SU-DHL-6 (cell line): ENCODE measurements at regions not wholly inside any gene's neighbourhood (a gene's known extent, or its start where the extent isn't known, plus 50 kb on each side); places are given as distances from the start of the nearest gene placed in this dataset.

Experiments used
- H2AFZ ChIP-seq: fragments of 200-600 bp; sonication (generic); 2 replicates; pipeline ENCODE4 v1.6.1; 2014; ENCODE audit warnings: low read depth, mild to moderate bottlenecking, moderate library complexity, mixed read lengths, antibody characterized with exemption, low read length; ENCODE audit not compliant: severe bottlenecking
- H3F3A ChIP-seq: fragments of 200-600 bp; shearing (Covaris generic); 2 replicates; pipeline ENCODE4 v1.6.0; 2016; ENCODE audit warnings: antibody characterized with exemption, mild to moderate bottlenecking; ENCODE audit not compliant: insufficient read depth
- H3K27ac ChIP-seq: fragments of 200-600 bp; sonication (generic); 2 replicates; pipeline ENCODE4 v1.5.1; 2016; ENCODE audit warnings: low read depth, mild to moderate bottlenecking, low read length, moderate library complexity, mixed read lengths
- H3K27me3 ChIP-seq: fragments of 200-600 bp; sonication (generic), shearing (Covaris generic); 2 replicates; pipeline ENCODE4 v1.6.0; 2014; ENCODE audit warnings: mild to moderate bottlenecking, low read length
- H3K36me3 ChIP-seq: fragments of 200-600 bp; sonication (generic); 2 replicates; pipeline ENCODE4 v1.6.1; 2014; ENCODE audit warnings: mild to moderate bottlenecking, low read length, mixed read lengths
- H3K4me2 ChIP-seq: fragments of 300-600, 200-600 bp; shearing (Covaris generic), sonication (generic); 2 replicates; pipeline ENCODE4 v1.6.0; 2014; ENCODE audit warnings: low read length, low read depth, mild to moderate bottlenecking; ENCODE audit not compliant: poor library complexity, severe bottlenecking
- H3K4me3 ChIP-seq: fragments of 200-600 bp; sonication (generic); 2 replicates; pipeline ENCODE4 v1.5.1; 2014; ENCODE audit warnings: antibody characterized with exemption, low read length, mild to moderate bottlenecking, mixed read lengths; ENCODE audit not compliant: insufficient read depth, poor library complexity, severe bottlenecking
- H3K79me2 ChIP-seq: fragments of 200-600 bp; sonication (generic); 2 replicates; pipeline ENCODE4 v1.6.1; 2014; ENCODE audit warnings: mild to moderate bottlenecking, low read length, moderate library complexity; ENCODE audit not compliant: insufficient read depth
- H3K9ac ChIP-seq: fragments of 200-600 bp; sonication (generic); 2 replicates; pipeline ENCODE4 v1.7.0; 2014; ENCODE audit warnings: mild to moderate bottlenecking, low read length
- H3K9me2 ChIP-seq: fragments of 200-600 bp; sonication (generic); replicated peaks from 2 replicates; pipeline ENCODE4 v1.6.1; 2014; ENCODE audit warnings: low read length; ENCODE audit not compliant: insufficient read depth
- H3K9me3 ChIP-seq: fragments of 200-600 bp; sonication (generic); 2 replicates; pipeline ENCODE4 v1.6.1; 2014; ENCODE audit warnings: low read length, mixed read lengths; ENCODE audit not compliant: insufficient read depth
- H4K20me1 ChIP-seq: fragments of 200-600 bp; sonication (generic); 2 replicates; pipeline ENCODE4 v1.6.1; 2014; ENCODE audit warnings: low read depth, mild to moderate bottlenecking, antibody characterized with exemption, low read length, moderate library complexity, mixed read lengths
- CTCF ChIP-seq: fragments of 200-600 bp; sonication (generic); IDR thresholded peaks from one replicate; pipeline ENCODE4 v1.5.1; 2017; ENCODE audit warnings: antibody characterized with exemption, mild to moderate bottlenecking, low read length, moderate library complexity; ENCODE audit not compliant: insufficient read depth, poor library complexity, severe bottlenecking
- EZH2phosphoT487 ChIP-seq: fragments of 200-600 bp; sonication (generic), shearing (Covaris generic); conservative IDR thresholded peaks from 2 replicates; pipeline ENCODE4 v1.6.1; 2018; ENCODE audit warnings: mild to moderate bottlenecking, antibody characterized with exemption, low read length, moderate library complexity, mixed read lengths

GRCh38 chr16:47965439-47965838 lies 190.4 kb downstream of the ABCC12 start:
- Histone ChIP-seq H3K79me2 (no peaks in the 10 kb centered on the region), H3K4me3 (no peak overlapping the region), H3K4me2 (no peak overlapping the region), H3K9ac (no peak overlapping the region), H3K27ac (no peak overlapping the region), H3K9me2 (no peaks in the 10 kb centered on the region), H3F3A (no peaks in the 10 kb centered on the region), H2AFZ (no peak overlapping the region), H3K9me3 (no peaks in the 10 kb centered on the region), H3K27me3 (no peaks in the 10 kb centered on the region), H3K36me3 (no peaks in the 10 kb centered on the region), H4K20me1 (no peaks in the 10 kb centered on the region)
- TF ChIP-seq CTCF (no peak), EZH2phosphoT487 (no peak)

GRCh38 chr16:47958726-47959125 lies 197.1 kb downstream of the ABCC12 start:
- no peak overlapping the region for H3K4me3 ChIP-seq
- TF ChIP-seq EZH2phosphoT487 (no peak), CTCF (no peak)
- no peak overlapping the region for H2AFZ ChIP-seq
- no peaks in the 10 kb centered on the region for H3K79me2 ChIP-seq
- no peaks in the 10 kb centered on the region for H3K9me3 ChIP-seq
- H3K9ac ChIP-seq = no peak overlapping the region
- 0 out of 2 replicates have a peak, but pooled peaks cover 3% of the 10 kb centered on the region for H3K27me3 ChIP-seq
- H3K36me3 ChIP-seq = no peaks in the 10 kb centered on the region
- no peak overlapping the region for H3K27ac ChIP-seq
- no peaks in the 10 kb centered on the region for H3K9me2 ChIP-seq
- H3K4me2 ChIP-seq = no peak overlapping the region
- no peaks in the 10 kb centered on the region for H3F3A ChIP-seq
- no peaks in the 10 kb centered on the region for H4K20me1 ChIP-seq

GRCh38 chr16:47956916-47957315 lies 198.9 kb downstream of the ABCC12 start:
- H3K4me3 ChIP-seq = no peak overlapping the region
- TF ChIP-seq CTCF (no peak), EZH2phosphoT487 (no peak)
- no peaks in the 10 kb centered on the region for H3K9me3 ChIP-seq
- H4K20me1 ChIP-seq = no peaks in the 10 kb centered on the region
- no peaks in the 10 kb centered on the region for H3K79me2 ChIP-seq
- H3K4me2 ChIP-seq = no peak overlapping the region
- no peaks in the 10 kb centered on the region for H3K36me3 ChIP-seq
- H3K9me2 ChIP-seq = no peaks in the 10 kb centered on the region
- no peak overlapping the region for H2AFZ ChIP-seq
- H3K27me3 ChIP-seq = 0 out of 2 replicates have a peak, but pooled peaks cover 3% of the 10 kb centered on the region
- H3K27ac ChIP-seq = no peak overlapping the region
- no peak overlapping the region for H3K9ac ChIP-seq
- no peaks in the 10 kb centered on the region for H3F3A ChIP-seq

- Histone ChIP-seq H3K79me2 (no peaks in the 10 kb centered on the region), H3K4me3 (no peak overlapping the region), H3K9ac (no peak overlapping the region), H3K27ac (no peak overlapping the region), H3K9me2 (no peaks in the 10 kb centered on the region), H3K27me3 (no peaks in the 10 kb centered on the region), H2AFZ (no peak overlapping the region), H4K20me1 (no peaks in the 10 kb centered on the region), H3K36me3 (no peaks in the 10 kb centered on the region), H3F3A (no peaks in the 10 kb centered on the region), H3K9me3 (no peaks in the 10 kb centered on the region), H3K4me2 (no peak overlapping the region)
- TF ChIP-seq EZH2phosphoT487 = no peak
Measured at GRCh38 chr16:47949714-47950113, 206.1 kb downstream of the ABCC12 start.
